Mesothelial cell of epicardium (in vitro differentiated cells): ENCODE measurements at regions not wholly inside any gene's neighbourhood (a gene's known extent, or its start where the extent isn't known, plus 50 kb on each side); places are given as distances from the start of the nearest gene placed in this dataset.

Experiments
- DNase-seq, 2 experiments: peaks; one replicate each; pipeline ENCODE4 v3.0.0; 2021; ENCODE audit warnings: low spot score in 2 of 2; ENCODE audit not compliant: unreplicated experiment in 2 of 2
- H3K27ac Mint-ChIP-seq: 2 replicates; pipeline ENCODE4 v1.8.0; 2021; ENCODE audit warnings: mixed read lengths
- H3K27me3 Mint-ChIP-seq: 2 replicates; pipeline ENCODE4 v1.8.0; 2021; ENCODE audit warnings: low read depth, mixed read lengths
- H3K36me3 Mint-ChIP-seq: 2 replicates; pipeline ENCODE4 v1.8.0; 2021; ENCODE audit warnings: mixed read lengths
- H3K4me1 Mint-ChIP-seq: 2 replicates; pipeline ENCODE4 v1.8.0; 2021; ENCODE audit warnings: mixed read lengths
- H3K4me3 Mint-ChIP-seq: 2 replicates; pipeline ENCODE4 v1.8.0; 2021; ENCODE audit warnings: mild to moderate bottlenecking, moderate library complexity, mixed read lengths
- H3K9me3 Mint-ChIP-seq: 2 replicates; pipeline ENCODE4 v1.8.0; 2021; ENCODE audit warnings: mixed read lengths
- TF ChIP-seq, protein P1 (sequence below): fragments of 200-600 bp; sonication (generic); IDR thresholded peaks from one replicate; pipeline ENCODE4 v1.5.0; 2021; ENCODE audit warnings: antibody characterized with exemption; ENCODE audit not compliant: unreplicated experiment

DNA sequence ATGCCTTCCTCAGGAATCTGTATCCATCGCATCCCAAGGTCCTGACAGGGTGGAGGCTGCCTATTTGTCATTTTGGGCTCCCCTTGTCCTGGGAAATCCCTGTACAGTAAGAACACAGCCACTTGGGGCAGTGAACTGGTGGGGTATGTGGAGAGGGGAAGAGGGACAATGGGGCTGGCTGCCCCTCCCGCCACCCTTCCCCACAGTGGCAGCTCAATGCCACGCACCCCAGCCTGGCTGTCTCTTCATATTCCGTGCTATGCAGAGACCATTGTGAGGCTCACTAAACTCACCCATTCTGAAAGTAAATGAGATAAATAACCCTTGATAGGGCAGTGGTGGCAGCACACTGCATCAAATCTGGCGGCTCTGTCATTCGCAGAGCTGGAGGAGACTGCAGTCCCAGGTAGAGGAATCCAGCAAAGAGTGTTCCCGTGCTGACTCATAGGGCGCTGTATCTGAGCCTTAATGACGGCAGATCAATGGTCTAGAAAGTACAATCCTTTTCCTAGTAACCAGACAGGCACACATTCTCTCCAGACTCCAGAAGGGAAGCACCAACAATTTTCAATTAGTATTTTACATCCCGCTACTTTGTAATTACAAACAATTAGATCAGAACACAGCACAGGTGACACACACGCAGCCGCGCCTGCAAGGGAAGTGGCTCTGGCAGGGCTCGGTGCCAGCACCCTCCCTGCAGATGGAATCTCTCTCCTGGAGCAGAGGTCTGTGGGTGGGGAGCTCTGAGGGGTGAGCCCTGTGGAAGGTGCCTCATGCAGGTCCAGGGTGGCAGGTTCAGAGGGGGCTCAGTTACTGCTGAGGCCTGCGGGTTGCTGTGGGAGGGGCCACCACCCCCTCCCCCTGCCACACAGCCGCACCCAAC, 167.9 kb upstream of the B3GAT1 start:
- Mint-ChIP-seq H3K27ac (no peak overlapping the region), H3K27me3 (no peaks in the 10 kb centered on the region), H3K4me3 (no peak overlapping the region), H3K4me1 (peaks cover 5% of the 10 kb centered on the region), H3K36me3 (no peaks in the 10 kb centered on the region), H3K9me3 (no peaks in the 10 kb centered on the region)
- no peak for DNase-seq
- TF ChIP-seq, protein P1, sequence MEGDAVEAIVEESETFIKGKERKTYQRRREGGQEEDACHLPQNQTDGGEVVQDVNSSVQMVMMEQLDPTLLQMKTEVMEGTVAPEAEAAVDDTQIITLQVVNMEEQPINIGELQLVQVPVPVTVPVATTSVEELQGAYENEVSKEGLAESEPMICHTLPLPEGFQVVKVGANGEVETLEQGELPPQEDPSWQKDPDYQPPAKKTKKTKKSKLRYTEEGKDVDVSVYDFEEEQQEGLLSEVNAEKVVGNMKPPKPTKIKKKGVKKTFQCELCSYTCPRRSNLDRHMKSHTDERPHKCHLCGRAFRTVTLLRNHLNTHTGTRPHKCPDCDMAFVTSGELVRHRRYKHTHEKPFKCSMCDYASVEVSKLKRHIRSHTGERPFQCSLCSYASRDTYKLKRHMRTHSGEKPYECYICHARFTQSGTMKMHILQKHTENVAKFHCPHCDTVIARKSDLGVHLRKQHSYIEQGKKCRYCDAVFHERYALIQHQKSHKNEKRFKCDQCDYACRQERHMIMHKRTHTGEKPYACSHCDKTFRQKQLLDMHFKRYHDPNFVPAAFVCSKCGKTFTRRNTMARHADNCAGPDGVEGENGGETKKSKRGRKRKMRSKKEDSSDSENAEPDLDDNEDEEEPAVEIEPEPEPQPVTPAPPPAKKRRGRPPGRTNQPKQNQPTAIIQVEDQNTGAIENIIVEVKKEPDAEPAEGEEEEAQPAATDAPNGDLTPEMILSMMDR = no peak

DNA sequence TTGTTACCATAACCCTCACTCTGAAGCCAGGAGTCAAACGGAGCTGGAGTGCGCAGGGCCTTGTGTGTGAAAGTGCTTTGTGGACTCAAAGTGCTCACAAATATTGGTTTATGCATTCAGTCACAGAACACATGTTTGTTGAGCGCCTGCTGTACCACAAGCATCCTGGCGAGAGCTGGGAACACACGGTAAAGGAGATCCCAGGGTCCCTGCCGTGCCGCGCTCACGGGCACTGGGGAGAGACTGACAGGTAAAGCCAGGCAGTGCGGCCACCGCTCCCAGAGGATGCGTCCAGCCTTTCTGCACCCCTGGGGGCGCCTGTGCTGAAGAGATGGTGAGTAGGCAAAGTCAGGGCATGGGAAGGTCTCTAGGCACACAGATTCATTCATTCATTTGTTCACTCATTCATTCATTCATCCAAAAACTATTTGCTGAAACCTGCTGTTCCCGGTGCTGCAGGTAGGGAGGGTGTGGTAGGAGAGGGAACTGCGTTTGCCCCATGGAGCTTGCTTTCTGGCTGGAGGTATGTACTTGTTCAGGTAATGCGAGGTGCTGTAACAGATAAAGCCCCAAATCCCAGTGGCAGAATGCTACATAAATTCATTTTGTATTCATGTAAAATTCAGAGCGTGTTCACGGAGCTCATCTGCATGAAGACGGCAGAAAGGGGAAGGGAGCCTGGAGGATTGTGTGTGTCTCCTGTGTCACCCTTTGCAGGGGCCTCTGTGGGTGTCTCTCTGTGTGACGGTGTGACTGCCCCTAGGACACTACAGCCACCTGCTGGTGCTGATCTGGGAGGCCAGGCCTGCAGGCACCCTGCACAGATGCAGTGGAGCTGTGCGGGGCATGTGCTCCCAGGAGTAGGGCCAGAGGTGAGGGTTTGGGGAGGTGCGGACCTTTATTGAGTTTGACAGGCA, 167.0 kb upstream of the B3GAT1 start:
- H3K27me3 Mint-ChIP-seq = no peaks in the 10 kb centered on the region
- H3K4me3 Mint-ChIP-seq = no peak overlapping the region
- DNase-seq = no peak
- no peak overlapping the region for H3K27ac Mint-ChIP-seq
- H3K36me3 Mint-ChIP-seq = no peaks in the 10 kb centered on the region
- TF ChIP-seq, protein P1 = no peak
- peaks cover 5% of the 10 kb centered on the region for H3K4me1 Mint-ChIP-seq
- H3K9me3 Mint-ChIP-seq = no peaks in the 10 kb centered on the region

DNA sequence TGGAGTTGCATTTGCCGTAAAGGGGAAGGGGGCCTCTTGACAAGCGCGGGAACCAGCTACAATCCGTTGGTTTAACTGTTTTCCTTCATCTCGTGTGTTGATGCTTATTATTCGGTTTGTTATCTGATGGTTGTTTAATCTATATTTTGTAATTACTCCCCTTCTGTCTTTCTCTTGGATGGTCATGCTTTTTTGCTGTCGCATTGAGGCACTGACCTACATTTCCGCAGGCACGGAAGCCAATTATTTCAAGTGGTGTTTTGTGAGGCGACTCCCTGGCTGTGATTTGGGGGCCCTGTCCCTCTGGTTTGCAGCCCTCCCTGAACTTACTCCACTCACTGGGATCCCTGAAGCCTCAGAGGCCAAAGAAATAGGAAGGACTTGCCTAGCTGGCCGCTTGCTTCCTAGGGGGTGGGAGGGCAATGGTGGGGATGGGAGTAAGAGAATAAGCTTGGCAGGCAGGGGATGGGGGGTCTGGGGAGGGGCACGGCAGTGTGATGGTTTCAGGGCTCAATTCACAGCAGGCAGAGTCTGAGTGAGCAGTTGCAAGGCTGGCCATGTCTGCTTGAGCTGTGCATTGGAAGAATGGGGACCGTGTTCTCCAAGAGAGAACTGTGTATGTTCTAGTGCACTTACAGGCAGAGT, 165.8 kb upstream of the B3GAT1 start:
- Mint-ChIP-seq H3K36me3 (no peaks in the 10 kb centered on the region), H3K27me3 (no peaks in the 10 kb centered on the region), H3K9me3 (no peaks in the 10 kb centered on the region), H3K4me1 (peaks cover 5% of the 10 kb centered on the region), H3K27ac (no peak overlapping the region), H3K4me3 (no peak overlapping the region)
- no peak for DNase-seq
- TF ChIP-seq, protein P1 = no peak

DNA sequence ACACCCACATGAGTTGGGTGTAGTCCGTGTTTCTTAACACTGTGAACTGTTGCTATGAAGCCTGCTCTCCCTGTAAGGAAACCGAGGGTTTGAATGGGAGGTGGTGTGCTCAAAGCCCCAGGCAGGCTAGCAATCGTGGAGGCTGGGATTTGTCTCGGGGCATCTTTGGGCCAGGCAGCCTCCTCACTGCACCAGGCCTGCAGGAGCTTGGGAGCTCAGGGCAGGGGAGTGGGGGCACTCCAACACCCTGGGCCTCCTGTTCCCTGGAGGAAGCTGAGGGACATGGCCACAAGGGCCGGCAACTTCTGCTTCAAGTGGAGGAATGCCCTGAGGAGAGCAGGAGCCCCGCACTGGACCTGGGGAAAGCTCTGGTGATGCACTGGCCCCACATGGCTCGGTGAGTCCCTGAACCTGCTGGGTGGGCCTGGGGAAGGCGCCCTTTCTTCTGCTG, 164.7 kb upstream of the B3GAT1 start:
- Mint-ChIP-seq H3K4me1 (peaks cover 5% of the 10 kb centered on the region), H3K4me3 (no peak overlapping the region), H3K27me3 (no peaks in the 10 kb centered on the region), H3K36me3 (no peaks in the 10 kb centered on the region), H3K27ac (no peak overlapping the region), H3K9me3 (no peaks in the 10 kb centered on the region)
- no peak for DNase-seq
- TF ChIP-seq, protein P1 = no peak

DNA sequence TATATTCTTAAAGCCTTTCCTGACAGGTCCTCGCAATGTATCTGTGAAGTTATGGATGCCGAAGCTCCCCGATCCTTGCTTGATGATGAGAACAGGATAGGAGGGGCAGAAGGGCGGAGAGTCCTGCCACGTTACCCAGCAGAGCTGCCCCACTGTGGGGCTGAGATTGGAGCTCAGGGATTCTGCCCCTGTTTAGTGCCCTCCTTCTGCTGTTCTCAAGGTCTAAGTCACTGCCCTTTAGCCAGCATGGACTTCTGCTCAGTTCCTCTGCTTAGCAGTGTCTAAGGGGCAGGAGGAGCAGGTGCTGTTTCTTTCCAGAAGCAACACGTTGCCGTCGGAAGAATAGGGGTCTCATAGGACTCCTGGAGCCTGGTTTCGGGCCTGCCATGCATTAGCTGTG, 164.2 kb upstream of the B3GAT1 start:
- H3K27me3 Mint-ChIP-seq = no peaks in the 10 kb centered on the region
- H3K9me3 Mint-ChIP-seq = no peaks in the 10 kb centered on the region
- no peaks in the 10 kb centered on the region for H3K36me3 Mint-ChIP-seq
- TF ChIP-seq, protein P1 = no peak
- H3K4me1 Mint-ChIP-seq = peaks cover 5% of the 10 kb centered on the region
- H3K4me3 Mint-ChIP-seq = no peak overlapping the region
- H3K27ac Mint-ChIP-seq = no peak overlapping the region
- DNase-seq = no peak
